Gastrocnemius medialis (tissue), 4 donors: ENCODE measurements at regions not wholly inside any gene's neighbourhood (a gene's known extent, or its start where the extent isn't known, plus 50 kb on each side); places are given as distances from the start of the nearest gene placed in this dataset.

Experiments
- ATAC-seq, 2 donors: fragments of 150-250 bp; one replicate each; pipeline ENCODE4 v1.9.1; 2016
- DNase-seq, 2 donors: peaks; one replicate each; pipeline ENCODE4 v3.0.0-alpha.2; 2019
- H3K27ac ChIP-seq, 4 donors: fragments of 200-600 bp; sonication (generic); 1 replicate in 1 of 4; 2 replicates in 3 of 4; pipeline ENCODE4 v1.5.1; 2016 to 2018; ENCODE audit warnings: mild to moderate bottlenecking in 2 of 4, moderate library complexity in 1 of 4
- H3K27me3 ChIP-seq, 3 donors: fragments of 200-600 bp; sonication (generic) in 2 of 3; 1 replicate in 1 of 3; 2 replicates in 2 of 3; pipeline versions ENCODE4 v1.5.1 to v1.6.0; 2016 to 2019; ENCODE audit warnings: mild to moderate bottlenecking in 1 of 3, moderate library complexity in 1 of 3
- H3K36me3 ChIP-seq, 2 donors: fragments of 200-600 bp; sonication (generic) in 1 of 2; one replicate each; pipeline ENCODE4 v1.5.1; 2017 to 2018
- H3K4me1 ChIP-seq, 2 donors: fragments of 200-600 bp; sonication (generic) in 1 of 2; one replicate each; pipeline ENCODE4 v1.5.1; 2016 to 2017; ENCODE audit warnings: mild to moderate bottlenecking in 2 of 2
- H3K4me3 ChIP-seq, 4 donors: fragments of 200-600 bp; sonication (generic) in 3 of 4; 1 replicate in 1 of 4; 2 replicates in 3 of 4; pipeline ENCODE4 v1.5.1; 2016 to 2019; ENCODE audit warnings: mild to moderate bottlenecking in 2 of 4
- H3K9me3 ChIP-seq, 3 donors: fragments of 200-600 bp; sonication (generic) in 2 of 3; 1 replicate in 1 of 3; 2 replicates in 2 of 3; pipeline ENCODE4 v1.5.1; 2016 to 2019
- POLR2A ChIP-seq, 2 donors: fragments of 450-650 bp; IDR thresholded peaks; one replicate each; pipeline ENCODE4 v1.6.1; 2017; ENCODE audit warnings: antibody characterized with exemption in 2 of 2, mild to moderate bottlenecking in 2 of 2, moderate library complexity in 2 of 2
- in situ Hi-C, 4 donors: fragments of 200-750 bp; cut with MboI; loops; one replicate each; pipeline versions ENCODE4 v1.15.0 to v1.8.0; 2017; ENCODE audit warnings: low sequenced_read_pairs in 4 of 4
- intact Hi-C: fragments of 100-400 bp; cut with DNase I; formaldehyde crosslinking; loops from one replicate; pipeline ENCODE4 v1.15.1; 2023; ENCODE audit warnings: low total_unique reads
- TF ChIP-seq, protein P1 (sequence below), 5 experiments: fragments of 450-650 bp in 3 of 5; fragments of 200-600 bp in 2 of 5; sonication (generic) in 2 of 5; IDR thresholded peaks in 4 of 5; conservative IDR thresholded peaks in 1 of 5; 1 replicate in 4 of 5; 2 replicates in 1 of 5; pipeline ENCODE4 v1.5.1; 2016 to 2019; ENCODE audit warnings: antibody characterized with exemption in 5 of 5, mild to moderate bottlenecking in 3 of 5, moderate library complexity in 3 of 5

- no peak overlapping the region for H3K4me3 ChIP-seq
- H3K9me3 ChIP-seq, result no peaks in the 10 kb centered on the region
- ATAC-seq, result no peak
- no peaks in the 10 kb centered on the region for H3K27me3 ChIP-seq
- no peak overlapping the region for H3K27ac ChIP-seq
- DNase-seq, result no peak
- intact Hi-C loops, result no loop called here
- in situ Hi-C loops, result loop anchor here in 1 of 4 donors (25.0 kb wide), 1 partner anchor 101 kb away; no protein-coding TSS in a partner anchor
- H3K4me1 ChIP-seq, result no peaks in the 10 kb centered on the region
- TF ChIP-seq, protein P1, sequence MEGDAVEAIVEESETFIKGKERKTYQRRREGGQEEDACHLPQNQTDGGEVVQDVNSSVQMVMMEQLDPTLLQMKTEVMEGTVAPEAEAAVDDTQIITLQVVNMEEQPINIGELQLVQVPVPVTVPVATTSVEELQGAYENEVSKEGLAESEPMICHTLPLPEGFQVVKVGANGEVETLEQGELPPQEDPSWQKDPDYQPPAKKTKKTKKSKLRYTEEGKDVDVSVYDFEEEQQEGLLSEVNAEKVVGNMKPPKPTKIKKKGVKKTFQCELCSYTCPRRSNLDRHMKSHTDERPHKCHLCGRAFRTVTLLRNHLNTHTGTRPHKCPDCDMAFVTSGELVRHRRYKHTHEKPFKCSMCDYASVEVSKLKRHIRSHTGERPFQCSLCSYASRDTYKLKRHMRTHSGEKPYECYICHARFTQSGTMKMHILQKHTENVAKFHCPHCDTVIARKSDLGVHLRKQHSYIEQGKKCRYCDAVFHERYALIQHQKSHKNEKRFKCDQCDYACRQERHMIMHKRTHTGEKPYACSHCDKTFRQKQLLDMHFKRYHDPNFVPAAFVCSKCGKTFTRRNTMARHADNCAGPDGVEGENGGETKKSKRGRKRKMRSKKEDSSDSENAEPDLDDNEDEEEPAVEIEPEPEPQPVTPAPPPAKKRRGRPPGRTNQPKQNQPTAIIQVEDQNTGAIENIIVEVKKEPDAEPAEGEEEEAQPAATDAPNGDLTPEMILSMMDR (IDR thresholded peaks at IDR 0.05 in 4 of 5, conservative IDR thresholded peaks at IDR 0.05 in 1 of 5), result no peak
- TF ChIP-seq POLR2A (IDR thresholded peaks at IDR 0.05), result no peak
- no peaks in the 10 kb centered on the region for H3K36me3 ChIP-seq
Measured at GRCh38 chr22:47486569-47487312, 724.3 kb downstream of the TBC1D22A start.

DNA sequence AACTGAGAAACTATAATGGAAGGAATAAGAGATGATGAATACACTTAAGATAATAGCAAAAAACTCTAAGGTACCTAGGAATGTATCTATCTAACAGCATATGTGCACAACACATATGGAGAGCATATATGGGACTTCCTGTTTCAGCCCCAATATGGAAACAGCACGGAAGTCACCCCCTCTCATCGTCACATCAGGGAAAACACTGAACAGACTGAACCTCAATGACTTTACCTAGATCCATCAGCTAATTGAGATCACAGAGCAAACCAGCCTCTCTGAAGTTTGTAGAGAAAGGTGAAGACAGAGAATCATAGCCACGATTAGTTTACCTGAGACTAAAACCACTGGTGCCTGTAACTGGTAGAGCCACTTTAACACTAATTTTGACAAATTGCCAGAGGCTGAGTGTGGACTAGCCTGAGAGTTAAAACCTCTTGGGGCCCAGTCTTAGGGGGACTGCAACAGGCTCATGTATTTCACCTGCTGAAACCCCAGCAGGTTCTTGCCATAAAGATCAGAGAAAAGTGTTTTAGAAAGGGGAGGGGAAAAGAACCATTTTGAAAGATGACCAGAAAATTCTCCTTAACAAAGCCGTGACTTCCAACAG lies 722.6 kb downstream of the TBC1D22A start:
- Histone ChIP-seq H3K9me3 (no peaks in the 10 kb centered on the region), H3K27me3 (peaks cover 0 to 10% (median 0%) of the 10 kb centered on the region in 3 donors), H3K36me3 (no peaks in the 10 kb centered on the region), H3K4me1 (no peaks in the 10 kb centered on the region), H3K27ac (no peak overlapping the region), H3K4me3 (no peak overlapping the region)
- no peak for ATAC-seq
- in situ Hi-C loops (loop anchor here in 1 of 4 donors (25.0 kb wide), 1 partner anchor 102 kb away; no protein-coding TSS in a partner anchor), intact Hi-C loops (no loop called here)
- no peak for DNase-seq
- TF ChIP-seq, protein P1 (IDR thresholded peaks at IDR 0.05 in 4 of 5, conservative IDR thresholded peaks at IDR 0.05 in 1 of 5), result no peak

GRCh38 chr22:47476231-47476630 lies 713.8 kb downstream of the TBC1D22A start:
- TF ChIP-seq, protein P1 (IDR thresholded peaks at IDR 0.05 in 4 of 5, conservative IDR thresholded peaks at IDR 0.05 in 1 of 5), result no peak
- no peak for TF ChIP-seq POLR2A (IDR thresholded peaks at IDR 0.05)
- peaks cover 0 to 14% (median 0%) of the 10 kb centered on the region in 3 donors for H3K27me3 ChIP-seq
- in situ Hi-C loops, result loop anchor here in 1 of 4 donors (25.0 kb wide), 1 partner anchor 111 kb away; no protein-coding TSS in a partner anchor

DNA sequence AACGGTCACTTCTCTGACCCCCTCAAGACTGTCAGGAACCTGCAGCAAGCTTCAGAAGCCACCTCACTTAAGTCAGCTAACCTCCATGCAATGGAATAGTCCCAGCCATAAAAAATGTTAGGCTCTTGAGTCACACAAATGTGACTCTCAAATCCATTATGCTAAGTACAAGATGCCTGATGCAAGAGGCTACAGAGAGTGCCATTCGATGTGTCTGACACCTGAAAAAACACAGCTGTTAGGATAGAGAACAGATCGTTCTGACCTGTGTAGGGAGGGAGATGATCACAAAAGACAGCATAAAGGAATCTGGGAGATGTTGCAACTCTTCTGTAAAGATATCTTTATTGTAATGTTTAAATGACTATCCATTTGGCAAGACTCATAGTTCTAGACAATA lies 712.4 kb downstream of the TBC1D22A start:
- Histone ChIP-seq H3K9me3 (no peaks in the 10 kb centered on the region), H3K4me1 (no peaks in the 10 kb centered on the region), H3K4me3 (no peak overlapping the region), H3K27me3 (peaks cover 0 to 3% (median 0%) of the 10 kb centered on the region in 3 donors), H3K27ac (no peak overlapping the region), H3K36me3 (no peaks in the 10 kb centered on the region)
- intact Hi-C loops (no loop called here), in situ Hi-C loops (loop anchor here in 1 of 4 donors (25.0 kb wide), 1 partner anchor 112 kb away; no protein-coding TSS in a partner anchor)
- TF ChIP-seq, protein P1 (IDR thresholded peaks at IDR 0.05 in 4 of 5, conservative IDR thresholded peaks at IDR 0.05 in 1 of 5), result no peak
- no peak for TF ChIP-seq POLR2A (IDR thresholded peaks at IDR 0.05)
- peak in 1 of 2 donors; percentile 50 for ATAC-seq
- no peak for DNase-seq

More at GRCh38 chr22:47476231-47476630, 713.8 kb downstream of the TBC1D22A start:
- Histone ChIP-seq H3K27ac (no peak overlapping the region), H3K4me3 (no peak overlapping the region), H3K36me3 (no peaks in the 10 kb centered on the region), H3K9me3 (no peaks in the 10 kb centered on the region), H3K4me1 (no peaks in the 10 kb centered on the region)
- ATAC-seq (no peak), DNase-seq (no peak)
- intact Hi-C loops, result no loop called here
